GM18861 (cell line): ENCODE measurements at regions not wholly inside any gene's neighbourhood (a gene's known extent, or its start where the extent isn't known, plus 50 kb on each side); places are given as distances from the start of the nearest gene placed in this dataset.
"Not testable (repeated sequence)": the region's sequence is repeated elsewhere in the genome, so short reads cannot be mapped to it uniquely, and the experiment has no call there.

Source experiments
- ATAC-seq: cut with Tn5 transposase; IDR thresholded peaks from one replicate; pipeline ENCODE4 v1.9.1; 2021; ENCODE audit not compliant: unreplicated experiment

DNA sequence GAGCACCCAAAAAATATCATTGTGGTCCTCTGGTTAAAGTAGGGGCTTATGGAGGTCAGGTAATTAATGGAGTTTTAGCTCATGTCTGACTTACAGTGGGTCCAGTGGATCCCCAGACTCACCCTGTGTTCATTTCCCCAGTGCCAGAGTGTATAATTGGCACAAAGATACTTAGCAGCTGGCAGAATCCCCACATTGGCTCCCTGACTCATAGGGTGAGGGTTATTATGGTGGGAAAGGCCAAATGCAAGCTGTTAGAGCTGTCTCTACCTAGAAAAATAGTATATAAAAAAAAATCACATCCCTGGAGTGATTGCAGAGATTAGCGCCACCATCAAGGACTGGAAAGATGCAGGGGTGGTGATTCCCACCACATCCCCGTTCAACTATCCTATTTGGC, 1067.6 kb upstream of the ACVR2A start:
- no peak for ATAC-seq

DNA sequence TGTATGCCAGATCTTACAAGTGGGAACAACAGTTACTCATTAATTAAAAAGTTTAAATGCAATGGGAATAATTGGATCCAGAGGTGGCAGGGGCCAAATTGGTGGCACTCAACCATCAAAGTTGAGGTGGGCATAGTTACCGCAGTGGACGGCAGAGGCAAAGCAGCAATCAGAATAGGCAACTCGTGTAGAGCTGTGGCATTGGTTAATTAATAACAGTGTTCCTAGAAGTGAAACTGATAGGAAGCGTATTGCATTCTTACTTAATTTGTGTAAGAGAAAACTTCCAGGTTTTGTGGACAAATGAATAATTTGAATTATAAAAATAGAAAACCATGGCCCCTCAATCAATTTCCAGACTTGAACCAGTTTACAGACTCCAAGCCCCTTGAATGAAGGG, 1068.2 kb upstream of the ACVR2A start:
- ATAC-seq, result no peak

DNA sequence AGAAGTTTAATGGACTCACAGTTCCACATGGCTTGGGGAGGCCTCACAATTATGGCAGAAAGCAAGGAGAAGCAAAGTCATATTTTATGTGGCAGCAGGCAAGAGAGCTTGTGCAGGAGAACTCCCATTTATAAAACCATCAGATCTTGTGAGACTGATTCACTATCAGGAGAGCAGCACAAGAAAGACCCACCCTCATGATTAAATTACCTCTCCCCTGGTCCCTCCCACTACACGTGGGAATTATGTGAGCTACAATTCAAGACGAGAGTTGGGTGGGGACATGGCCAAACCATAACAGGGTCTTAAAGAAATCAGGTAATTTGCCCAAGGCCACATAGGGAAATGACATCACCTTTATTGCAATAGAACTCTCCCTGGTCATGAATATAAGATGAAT, 1073.3 kb upstream of the ACVR2A start:
- no peak for ATAC-seq

- ATAC-seq, result no peak
Measured at GRCh38 chr2:146764301-146764700, 1080.5 kb upstream of the ACVR2A start.

GRCh38 chr2:146762786-146763185, 1082.0 kb upstream of the ACVR2A start:
- no peak for ATAC-seq

- no peak for ATAC-seq
Measured at GRCh38 chr2:146754606-146755005, 1090.2 kb upstream of the ACVR2A start.

- no peak for ATAC-seq
Measured at GRCh38 chr2:146748046-146748445, 1096.8 kb upstream of the ACVR2A start.

DNA sequence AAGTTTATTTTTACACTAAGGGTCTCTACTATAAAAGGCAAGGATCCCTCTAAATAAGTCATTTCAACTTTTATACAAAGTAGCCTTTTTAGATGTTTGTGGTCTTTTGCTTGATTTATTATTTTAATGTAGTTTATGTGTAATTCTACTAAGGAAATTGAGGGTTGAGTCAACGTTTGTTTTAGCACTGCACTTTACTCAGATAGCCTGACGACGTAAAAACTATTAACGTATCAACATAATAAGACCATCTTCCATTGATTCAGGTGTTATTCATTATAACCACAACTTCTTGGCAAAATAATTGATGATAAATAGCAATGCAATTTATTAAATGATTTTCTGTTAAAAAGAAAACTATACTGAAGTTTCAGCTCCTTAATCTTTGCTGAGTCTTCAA, 1103.6 kb upstream of the ACVR2A start:
- no peak for ATAC-seq

GRCh38 chr2:146734821-146735190, 1110.0 kb upstream of the ACVR2A start:
- no peak for ATAC-seq

DNA sequence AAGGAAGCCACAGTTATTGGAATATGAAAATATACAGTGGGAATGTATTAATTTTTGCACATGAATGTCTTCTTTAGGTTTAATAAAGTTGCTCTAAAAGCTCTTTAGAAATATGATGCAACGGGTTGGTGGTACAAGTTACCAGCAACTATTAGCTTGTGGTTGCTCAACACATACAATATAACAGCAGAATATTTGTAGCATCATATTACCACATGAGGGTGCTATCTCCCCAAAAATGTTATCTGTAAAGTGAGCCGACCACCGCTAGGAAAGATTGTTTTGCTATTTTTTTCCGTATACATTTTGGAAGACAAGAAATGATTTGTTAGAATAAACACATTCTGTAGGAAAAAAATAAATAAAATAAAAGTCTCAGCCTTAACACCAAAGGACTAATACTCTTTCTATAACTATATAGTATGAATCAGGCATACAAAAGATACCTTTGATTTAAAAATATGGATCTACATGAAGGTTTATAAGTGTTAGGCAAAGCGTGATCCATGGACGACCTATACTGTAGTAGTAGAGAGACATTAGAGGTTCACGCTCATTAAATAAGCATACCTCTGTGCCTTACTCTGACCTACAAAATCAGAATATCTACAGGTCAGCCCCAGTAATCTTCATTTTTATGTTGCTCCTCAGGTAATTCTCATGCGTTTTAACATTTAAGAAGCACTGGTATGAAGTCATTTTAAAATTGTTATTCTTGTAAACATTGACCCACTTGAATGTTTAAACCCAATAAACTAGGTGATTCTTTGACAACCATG, 1110.6 kb upstream of the ACVR2A start:
- peak; percentile 80 for ATAC-seq

DNA sequence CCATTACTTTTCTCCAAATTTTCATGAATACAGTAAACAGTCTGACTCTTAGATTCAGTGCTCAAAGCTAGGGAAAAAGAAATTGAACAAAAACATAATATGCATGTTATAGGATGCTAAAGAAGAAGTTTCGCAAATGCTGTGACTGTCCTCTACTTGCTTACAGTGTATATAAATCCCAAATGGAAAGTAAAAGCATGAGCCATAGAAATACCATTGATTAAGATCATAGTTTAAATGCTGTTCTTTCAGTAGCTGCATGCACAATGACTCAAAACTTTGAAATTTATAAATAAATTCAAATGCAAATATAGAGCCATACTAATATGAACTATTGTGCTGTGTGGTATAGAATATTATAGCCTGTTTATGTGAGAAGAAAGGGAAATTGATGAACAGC, 1113.9 kb upstream of the ACVR2A start:
- ATAC-seq, result no peak

DNA sequence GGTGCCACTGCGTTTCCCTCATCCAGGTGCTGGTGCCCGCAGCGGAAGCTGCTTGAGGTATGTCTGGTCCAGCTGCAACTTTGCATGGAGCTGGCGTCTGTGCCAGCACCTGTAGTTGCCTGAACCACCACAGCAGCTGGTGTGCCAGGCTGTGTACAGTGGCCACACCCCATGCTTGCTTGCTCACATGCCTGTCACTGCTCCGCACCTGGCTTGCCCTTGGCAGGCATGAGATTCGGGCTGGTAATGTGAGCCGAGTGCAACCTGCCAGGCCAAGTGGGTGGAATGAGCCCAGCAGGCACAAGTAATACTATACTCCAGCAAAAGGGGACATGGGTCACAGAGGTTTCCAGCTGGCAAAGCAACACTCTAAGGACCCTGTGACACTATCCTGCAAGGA, 1123.3 kb upstream of the ACVR2A start:
- no peak for ATAC-seq

- ATAC-seq, result no peak
Measured at GRCh38 chr2:146720170-146720569, 1124.7 kb upstream of the ACVR2A start.

GRCh38 chr2:146716591-146716990, 1128.2 kb upstream of the ACVR2A start:
- ATAC-seq, result no peak

DNA sequence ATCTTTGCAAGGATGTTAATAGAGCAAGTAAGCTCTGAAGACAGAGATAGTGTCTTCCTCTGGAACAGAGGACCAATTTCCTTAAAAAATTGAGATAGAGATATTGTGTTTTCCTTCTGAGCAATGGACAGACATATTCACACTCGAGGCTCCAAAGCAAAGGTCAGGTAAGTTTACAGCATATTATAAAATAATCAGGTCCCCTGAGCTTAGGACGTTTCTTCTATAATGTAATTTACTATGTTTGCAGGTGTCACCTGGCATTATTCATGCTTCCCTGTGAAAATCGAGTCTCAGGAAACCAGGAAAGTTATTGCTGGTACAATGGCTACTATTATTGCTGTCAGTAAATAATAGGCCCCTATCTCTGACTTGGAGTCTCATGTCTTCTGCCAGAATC, 1135.8 kb upstream of the ACVR2A start:
- no peak for ATAC-seq

DNA sequence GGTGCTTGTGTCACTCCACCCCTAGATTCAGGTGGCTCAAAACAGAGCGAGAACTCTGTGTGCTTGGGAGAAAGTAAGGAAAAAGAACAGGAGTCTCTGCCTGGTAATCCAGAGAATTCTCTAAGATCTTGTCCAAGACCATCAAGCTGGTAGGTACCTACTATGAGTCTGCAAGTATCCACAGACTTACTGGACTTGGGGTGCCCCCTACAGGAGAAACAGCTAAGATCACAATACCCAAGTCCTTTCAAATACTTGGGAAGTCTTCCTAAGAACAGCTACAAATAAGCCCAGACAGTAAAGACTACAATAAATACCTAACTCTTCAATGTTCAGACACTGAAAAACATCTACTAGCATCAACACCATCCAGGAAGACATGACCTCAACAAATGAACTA, 1143.6 kb upstream of the ACVR2A start:
- ATAC-seq, result no peak

GRCh38 chr2:146697307-146697706, 1147.5 kb upstream of the ACVR2A start:
- no peak for ATAC-seq

- ATAC-seq, result not testable (repeated sequence)
Measured at GRCh38 chr2:146696787-146697186, 1148.0 kb upstream of the ACVR2A start.

DNA sequence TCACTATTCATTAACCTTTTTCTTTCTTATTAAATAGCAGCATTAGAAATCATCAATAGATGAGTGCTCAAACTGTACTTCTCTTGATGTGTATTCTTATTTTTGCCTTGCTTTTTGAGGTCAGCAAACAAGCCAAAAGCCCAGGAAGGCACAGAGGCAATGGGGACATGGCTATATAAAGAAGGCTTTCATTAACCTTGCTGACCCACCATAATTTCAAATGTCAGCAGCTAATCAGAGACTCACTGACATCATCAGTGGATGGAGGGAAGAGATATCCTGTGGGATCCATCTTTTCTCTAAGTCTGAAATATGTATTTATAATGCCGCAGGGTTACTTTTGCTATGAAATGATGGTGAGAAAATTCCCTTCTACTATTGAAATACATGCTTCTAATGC, 1162.8 kb upstream of the ACVR2A start:
- ATAC-seq, result no peak

- no peak for ATAC-seq
Measured at GRCh38 chr2:146678516-146678915, 1166.3 kb upstream of the ACVR2A start.

- ATAC-seq, result no peak
Measured at GRCh38 chr2:146677280-146677679, 1167.5 kb upstream of the ACVR2A start.

GRCh38 chr2:146669735-146670134, 1175.1 kb upstream of the ACVR2A start:
- no peak for ATAC-seq

- no peak for ATAC-seq
Measured at GRCh38 chr2:146666340-146666739, 1178.5 kb upstream of the ACVR2A start.
